HG03439 (cell line): ENCODE measurements at regions not wholly inside any gene's neighbourhood (a gene's known extent, or its start where the extent isn't known, plus 50 kb on each side); places are given as distances from the start of the nearest gene placed in this dataset.
"Not testable (repeated sequence)": the region's sequence is repeated elsewhere in the genome, so short reads cannot be mapped to it uniquely, and the experiment has no call there.

Experiments
- ATAC-seq: cut with Tn5 transposase; IDR thresholded peaks from one replicate; pipeline ENCODE4 v1.9.1; 2021; ENCODE audit warnings: mild to moderate bottlenecking, moderate library complexity; ENCODE audit not compliant: unreplicated experiment

- ATAC-seq: no peak
Measured at GRCh38 chr9:115765060-115765459, 388.5 kb upstream of the PAPPA start.

GRCh38 chr9:115766370-115766955 lies 387.1 kb upstream of the PAPPA start:
- no peak for ATAC-seq

GRCh38 chr9:115770521-115770920 lies 383.1 kb upstream of the PAPPA start:
- no peak for ATAC-seq

- no peak for ATAC-seq
Measured at GRCh38 chr9:115775659-115776058, 377.9 kb upstream of the PAPPA start.

- ATAC-seq: no peak
Measured at GRCh38 chr9:115777610-115778009, 376.0 kb upstream of the PAPPA start.

GRCh38 chr9:115781070-115781736 lies 372.4 kb upstream of the PAPPA start:
- ATAC-seq: no peak

GRCh38 chr9:115786321-115786720 lies 367.3 kb upstream of the PAPPA start:
- no peak for ATAC-seq

- ATAC-seq: no peak
Measured at GRCh38 chr9:115790520-115790919, 363.1 kb upstream of the PAPPA start.

- no peak for ATAC-seq
Measured at GRCh38 chr9:115794921-115795475, 358.6 kb upstream of the PAPPA start.

- no peak for ATAC-seq
Measured at GRCh38 chr9:115799734-115800133, 353.9 kb upstream of the PAPPA start.

- ATAC-seq: no peak
Measured at GRCh38 chr9:115804206-115804605, 349.4 kb upstream of the PAPPA start.

- no peak for ATAC-seq
Measured at GRCh38 chr9:115808108-115808507, 345.5 kb upstream of the PAPPA start.

GRCh38 chr9:115808695-115809094 lies 344.9 kb upstream of the PAPPA start:
- no peak for ATAC-seq

GRCh38 chr9:115810166-115810565 lies 343.4 kb upstream of the PAPPA start:
- no peak for ATAC-seq

GRCh38 chr9:115814081-115814480 lies 339.5 kb upstream of the PAPPA start:
- ATAC-seq: no peak

- no peak for ATAC-seq
Measured at GRCh38 chr9:115815786-115816185, 337.8 kb upstream of the PAPPA start.

GRCh38 chr9:115818651-115819050 lies 334.9 kb upstream of the PAPPA start:
- not testable (repeated sequence) for ATAC-seq

- no peak for ATAC-seq
Measured at GRCh38 chr9:115832031-115832430, 321.6 kb upstream of the PAPPA start.

- ATAC-seq: no peak
Measured at GRCh38 chr9:115837618-115838017, 316.0 kb upstream of the PAPPA start.

GRCh38 chr9:115838417-115838816 lies 315.2 kb upstream of the PAPPA start:
- ATAC-seq: no peak

GRCh38 chr9:115844433-115844832 lies 309.2 kb upstream of the PAPPA start:
- not testable (repeated sequence) for ATAC-seq

- no peak for ATAC-seq
Measured at GRCh38 chr9:115845648-115846312, 307.8 kb upstream of the PAPPA start.
